ENCODE measurements at regions not wholly inside any gene's neighbourhood (a gene's known extent, or its start where the extent isn't known, plus 50 kb on each side); places are given as distances from the start of the nearest gene placed in this dataset.

GRCh38 chr5:126189862-126190261, 233.3 kb upstream of the GRAMD2B start:
- TF ChIP-seq, protein P1, sequence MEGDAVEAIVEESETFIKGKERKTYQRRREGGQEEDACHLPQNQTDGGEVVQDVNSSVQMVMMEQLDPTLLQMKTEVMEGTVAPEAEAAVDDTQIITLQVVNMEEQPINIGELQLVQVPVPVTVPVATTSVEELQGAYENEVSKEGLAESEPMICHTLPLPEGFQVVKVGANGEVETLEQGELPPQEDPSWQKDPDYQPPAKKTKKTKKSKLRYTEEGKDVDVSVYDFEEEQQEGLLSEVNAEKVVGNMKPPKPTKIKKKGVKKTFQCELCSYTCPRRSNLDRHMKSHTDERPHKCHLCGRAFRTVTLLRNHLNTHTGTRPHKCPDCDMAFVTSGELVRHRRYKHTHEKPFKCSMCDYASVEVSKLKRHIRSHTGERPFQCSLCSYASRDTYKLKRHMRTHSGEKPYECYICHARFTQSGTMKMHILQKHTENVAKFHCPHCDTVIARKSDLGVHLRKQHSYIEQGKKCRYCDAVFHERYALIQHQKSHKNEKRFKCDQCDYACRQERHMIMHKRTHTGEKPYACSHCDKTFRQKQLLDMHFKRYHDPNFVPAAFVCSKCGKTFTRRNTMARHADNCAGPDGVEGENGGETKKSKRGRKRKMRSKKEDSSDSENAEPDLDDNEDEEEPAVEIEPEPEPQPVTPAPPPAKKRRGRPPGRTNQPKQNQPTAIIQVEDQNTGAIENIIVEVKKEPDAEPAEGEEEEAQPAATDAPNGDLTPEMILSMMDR (IDR thresholded peaks at IDR 0.05) = no peak
- no peak for TF ChIP-seq POLR2A (IDR thresholded peaks at IDR 0.05)
